HG03045 (cell line): ENCODE measurements at regions not wholly inside any gene's neighbourhood (a gene's known extent, or its start where the extent isn't known, plus 50 kb on each side); places are given as distances from the start of the nearest gene placed in this dataset.

ENCODE experiments used
- ATAC-seq: cut with Tn5 transposase; IDR thresholded peaks from one replicate; pipeline ENCODE4 v1.9.1; 2021; ENCODE audit warnings: mild to moderate bottlenecking, moderate library complexity; ENCODE audit not compliant: unreplicated experiment

GRCh38 chr7:11290863-11291262, 317.2 kb downstream of the PHF14 start:
- no peak for ATAC-seq

GRCh38 chr7:11294218-11294617, 320.5 kb downstream of the PHF14 start:
- ATAC-seq, result no peak

GRCh38 chr7:11294965-11295364, 321.3 kb downstream of the PHF14 start:
- ATAC-seq, result no peak

- no peak for ATAC-seq
Observed at GRCh38 chr7:11297126-11297625, 323.5 kb downstream of the PHF14 start.

GRCh38 chr7:11297764-11298163, 324.1 kb downstream of the PHF14 start:
- ATAC-seq, result no peak

GRCh38 chr7:11298220-11298619, 324.5 kb downstream of the PHF14 start:
- no peak for ATAC-seq

- ATAC-seq, result no peak
Observed at GRCh38 chr7:11300241-11300640, 326.6 kb downstream of the PHF14 start.

GRCh38 chr7:11302121-11302520, 328.4 kb downstream of the PHF14 start:
- ATAC-seq, result no peak

- no peak for ATAC-seq
Observed at GRCh38 chr7:11313801-11314200, 340.1 kb downstream of the PHF14 start.

- peak; percentile 70 for ATAC-seq
Observed at GRCh38 chr7:11315666-11316258, 342.1 kb downstream of the PHF14 start.

- no peak for ATAC-seq
Observed at GRCh38 chr7:11317766-11318165, 344.1 kb downstream of the PHF14 start.

GRCh38 chr7:11319491-11320274, 346.0 kb downstream of the PHF14 start:
- no peak for ATAC-seq
